SU-DHL-6 (cell line): ENCODE measurements at regions not wholly inside any gene's neighbourhood (a gene's known extent, or its start where the extent isn't known, plus 50 kb on each side); places are given as distances from the start of the nearest gene placed in this dataset.
"Not testable (repeated sequence)": the region's sequence is repeated elsewhere in the genome, so short reads cannot be mapped to it uniquely, and the experiment has no call there.

Source experiments
- H2AFZ ChIP-seq: fragments of 200-600 bp; sonication (generic); 2 replicates; pipeline ENCODE4 v1.6.1; 2014; ENCODE audit warnings: low read depth, mild to moderate bottlenecking, moderate library complexity, mixed read lengths, antibody characterized with exemption, low read length; ENCODE audit not compliant: severe bottlenecking
- H3F3A ChIP-seq: fragments of 200-600 bp; shearing (Covaris generic); 2 replicates; pipeline ENCODE4 v1.6.0; 2016; ENCODE audit warnings: antibody characterized with exemption, mild to moderate bottlenecking; ENCODE audit not compliant: insufficient read depth
- H3K27ac ChIP-seq: fragments of 200-600 bp; sonication (generic); 2 replicates; pipeline ENCODE4 v1.5.1; 2016; ENCODE audit warnings: low read depth, mild to moderate bottlenecking, low read length, moderate library complexity, mixed read lengths
- H3K27me3 ChIP-seq: fragments of 200-600 bp; sonication (generic), shearing (Covaris generic); 2 replicates; pipeline ENCODE4 v1.6.0; 2014; ENCODE audit warnings: mild to moderate bottlenecking, low read length
- H3K36me3 ChIP-seq: fragments of 200-600 bp; sonication (generic); 2 replicates; pipeline ENCODE4 v1.6.1; 2014; ENCODE audit warnings: mild to moderate bottlenecking, low read length, mixed read lengths
- H3K4me2 ChIP-seq: fragments of 300-600, 200-600 bp; shearing (Covaris generic), sonication (generic); 2 replicates; pipeline ENCODE4 v1.6.0; 2014; ENCODE audit warnings: low read length, low read depth, mild to moderate bottlenecking; ENCODE audit not compliant: poor library complexity, severe bottlenecking
- H3K4me3 ChIP-seq: fragments of 200-600 bp; sonication (generic); 2 replicates; pipeline ENCODE4 v1.5.1; 2014; ENCODE audit warnings: antibody characterized with exemption, low read length, mild to moderate bottlenecking, mixed read lengths; ENCODE audit not compliant: insufficient read depth, poor library complexity, severe bottlenecking
- H3K79me2 ChIP-seq: fragments of 200-600 bp; sonication (generic); 2 replicates; pipeline ENCODE4 v1.6.1; 2014; ENCODE audit warnings: mild to moderate bottlenecking, low read length, moderate library complexity; ENCODE audit not compliant: insufficient read depth
- H3K9ac ChIP-seq: fragments of 200-600 bp; sonication (generic); 2 replicates; pipeline ENCODE4 v1.7.0; 2014; ENCODE audit warnings: mild to moderate bottlenecking, low read length
- H3K9me2 ChIP-seq: fragments of 200-600 bp; sonication (generic); replicated peaks from 2 replicates; pipeline ENCODE4 v1.6.1; 2014; ENCODE audit warnings: low read length; ENCODE audit not compliant: insufficient read depth
- H3K9me3 ChIP-seq: fragments of 200-600 bp; sonication (generic); 2 replicates; pipeline ENCODE4 v1.6.1; 2014; ENCODE audit warnings: low read length, mixed read lengths; ENCODE audit not compliant: insufficient read depth
- H4K20me1 ChIP-seq: fragments of 200-600 bp; sonication (generic); 2 replicates; pipeline ENCODE4 v1.6.1; 2014; ENCODE audit warnings: low read depth, mild to moderate bottlenecking, antibody characterized with exemption, low read length, moderate library complexity, mixed read lengths
- EZH2phosphoT487 ChIP-seq: fragments of 200-600 bp; sonication (generic), shearing (Covaris generic); conservative IDR thresholded peaks from 2 replicates; pipeline ENCODE4 v1.6.1; 2018; ENCODE audit warnings: mild to moderate bottlenecking, antibody characterized with exemption, low read length, moderate library complexity, mixed read lengths
- TF ChIP-seq, protein P1 (sequence below): fragments of 200-600 bp; sonication (generic); IDR thresholded peaks from one replicate; pipeline ENCODE4 v1.5.1; 2017; ENCODE audit warnings: antibody characterized with exemption, mild to moderate bottlenecking, low read length, moderate library complexity; ENCODE audit not compliant: insufficient read depth, poor library complexity, severe bottlenecking

DNA sequence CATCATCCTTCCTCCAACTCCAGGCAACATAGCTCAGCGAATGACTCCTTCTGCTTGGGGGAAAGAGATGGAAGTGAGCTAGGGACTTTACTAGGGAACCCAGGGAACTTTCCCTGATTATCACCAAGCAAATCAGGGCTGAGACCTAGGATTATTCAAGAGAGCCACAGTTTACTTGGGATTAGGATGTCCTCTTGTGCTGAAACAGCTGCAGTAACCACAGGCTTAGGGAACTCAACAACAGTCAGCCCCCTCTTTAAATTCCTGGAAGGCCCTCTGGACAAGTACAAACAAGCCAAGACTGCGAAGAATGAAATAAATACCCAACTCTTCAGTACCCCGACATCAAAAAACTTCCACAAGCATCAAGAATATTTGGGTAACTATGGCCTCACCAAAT lies 700.9 kb downstream of the COL12A1 start:
- Histone ChIP-seq H3K9me3 (no peaks in the 10 kb centered on the region), H3K36me3 (no peaks in the 10 kb centered on the region), H3K27me3 (no peaks in the 10 kb centered on the region), H3F3A (no peaks in the 10 kb centered on the region), H3K79me2 (no peaks in the 10 kb centered on the region), H3K9me2 (no peaks in the 10 kb centered on the region), H3K4me3 (no peak overlapping the region), H3K4me2 (no peak overlapping the region), H4K20me1 (no peaks in the 10 kb centered on the region), H3K9ac (no peak overlapping the region), H2AFZ (no peak overlapping the region), H3K27ac (no peak overlapping the region)
- TF ChIP-seq, protein P1, sequence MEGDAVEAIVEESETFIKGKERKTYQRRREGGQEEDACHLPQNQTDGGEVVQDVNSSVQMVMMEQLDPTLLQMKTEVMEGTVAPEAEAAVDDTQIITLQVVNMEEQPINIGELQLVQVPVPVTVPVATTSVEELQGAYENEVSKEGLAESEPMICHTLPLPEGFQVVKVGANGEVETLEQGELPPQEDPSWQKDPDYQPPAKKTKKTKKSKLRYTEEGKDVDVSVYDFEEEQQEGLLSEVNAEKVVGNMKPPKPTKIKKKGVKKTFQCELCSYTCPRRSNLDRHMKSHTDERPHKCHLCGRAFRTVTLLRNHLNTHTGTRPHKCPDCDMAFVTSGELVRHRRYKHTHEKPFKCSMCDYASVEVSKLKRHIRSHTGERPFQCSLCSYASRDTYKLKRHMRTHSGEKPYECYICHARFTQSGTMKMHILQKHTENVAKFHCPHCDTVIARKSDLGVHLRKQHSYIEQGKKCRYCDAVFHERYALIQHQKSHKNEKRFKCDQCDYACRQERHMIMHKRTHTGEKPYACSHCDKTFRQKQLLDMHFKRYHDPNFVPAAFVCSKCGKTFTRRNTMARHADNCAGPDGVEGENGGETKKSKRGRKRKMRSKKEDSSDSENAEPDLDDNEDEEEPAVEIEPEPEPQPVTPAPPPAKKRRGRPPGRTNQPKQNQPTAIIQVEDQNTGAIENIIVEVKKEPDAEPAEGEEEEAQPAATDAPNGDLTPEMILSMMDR = no peak
- no peak for TF ChIP-seq EZH2phosphoT487

DNA sequence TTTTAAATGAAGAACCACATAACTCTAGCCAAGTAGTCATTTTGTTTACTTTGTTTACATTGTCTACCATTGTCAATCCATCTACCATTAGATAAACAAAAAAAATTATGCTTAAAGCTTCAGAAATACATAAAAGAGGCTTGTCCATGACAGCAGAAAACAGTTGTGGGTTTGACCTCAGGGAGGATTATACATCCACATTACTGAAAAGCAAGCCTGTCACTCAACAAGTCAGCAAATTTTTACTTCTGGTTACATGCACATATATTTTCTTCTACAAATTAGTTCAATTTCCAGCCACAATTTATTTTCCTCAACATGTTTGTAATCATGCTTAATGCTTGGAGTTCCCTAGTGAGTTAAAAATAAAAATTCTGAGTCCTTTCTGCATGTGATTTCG lies 713.3 kb downstream of the COL12A1 start:
- no peaks in the 10 kb centered on the region for H4K20me1 ChIP-seq
- no peak overlapping the region for H3K4me3 ChIP-seq
- TF ChIP-seq, protein P1 = no peak
- TF ChIP-seq EZH2phosphoT487 = no peak
- H3F3A ChIP-seq = no peaks in the 10 kb centered on the region
- H3K9me2 ChIP-seq = no peaks in the 10 kb centered on the region
- no peaks in the 10 kb centered on the region for H3K79me2 ChIP-seq
- no peak overlapping the region for H3K4me2 ChIP-seq
- no peaks in the 10 kb centered on the region for H3K36me3 ChIP-seq
- no peaks in the 10 kb centered on the region for H3K27me3 ChIP-seq
- no peak overlapping the region for H3K27ac ChIP-seq
- no peak overlapping the region for H2AFZ ChIP-seq
- H3K9me3 ChIP-seq = no peaks in the 10 kb centered on the region
- no peak overlapping the region for H3K9ac ChIP-seq

DNA sequence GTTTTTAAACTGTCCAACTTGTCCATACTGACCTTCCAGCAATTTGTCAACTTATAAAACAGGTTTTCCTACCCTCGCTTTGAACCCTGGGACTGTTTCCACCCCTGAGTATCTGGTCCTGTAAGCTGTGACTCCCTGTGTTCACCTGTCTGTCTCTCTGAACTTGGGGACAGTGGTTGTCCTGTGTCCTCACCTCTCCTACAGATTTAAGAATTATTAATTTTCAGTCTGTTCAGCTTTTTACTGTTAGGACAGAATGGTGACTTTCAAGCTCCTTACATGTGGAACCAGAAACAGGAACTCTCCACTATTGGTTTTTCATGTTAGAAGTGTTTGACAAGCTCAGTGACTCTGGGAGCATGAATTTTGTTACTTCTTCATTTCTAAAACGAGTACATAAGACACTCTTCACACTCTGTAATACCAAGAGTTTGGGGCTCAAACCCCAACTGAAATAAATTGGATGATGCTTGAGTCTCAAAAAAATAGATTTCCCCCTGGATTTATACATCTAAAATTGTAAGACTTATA lies 713.9 kb downstream of the COL12A1 start:
- no peaks in the 10 kb centered on the region for H3F3A ChIP-seq
- H4K20me1 ChIP-seq = no peaks in the 10 kb centered on the region
- no peaks in the 10 kb centered on the region for H3K36me3 ChIP-seq
- TF ChIP-seq, protein P1 = no peak
- TF ChIP-seq EZH2phosphoT487 = no peak
- H2AFZ ChIP-seq = no peak overlapping the region
- H3K4me2 ChIP-seq = no peak overlapping the region
- no peaks in the 10 kb centered on the region for H3K79me2 ChIP-seq
- no peak overlapping the region for H3K4me3 ChIP-seq
- no peak overlapping the region for H3K27ac ChIP-seq
- no peaks in the 10 kb centered on the region for H3K9me3 ChIP-seq
- no peak overlapping the region for H3K9ac ChIP-seq
- no peaks in the 10 kb centered on the region for H3K27me3 ChIP-seq
- H3K9me2 ChIP-seq = no peaks in the 10 kb centered on the region

DNA sequence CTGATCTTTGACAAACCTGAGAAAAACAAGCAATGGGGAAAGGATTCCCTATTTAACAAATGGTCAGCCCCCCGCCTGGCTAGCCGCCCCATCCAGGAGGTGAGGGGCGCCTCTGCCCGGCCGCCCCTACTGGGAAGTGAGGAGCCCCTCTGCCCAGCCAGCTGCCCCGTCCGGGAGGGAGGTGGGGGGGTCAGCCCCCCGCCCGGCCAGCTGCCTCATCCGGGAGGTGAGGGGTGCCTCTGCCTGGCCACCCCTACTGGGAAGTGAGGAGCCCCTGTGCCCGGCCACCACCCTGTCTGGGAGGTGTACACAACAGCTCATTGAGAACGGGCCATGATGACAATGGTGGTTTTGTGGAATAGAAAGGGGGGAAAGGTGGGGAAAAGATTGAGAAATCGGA lies 717.1 kb downstream of the COL12A1 start:
- not testable (repeated sequence) for H3K9ac ChIP-seq, H3K79me2 ChIP-seq, H3K4me3 ChIP-seq, H3K4me2 ChIP-seq, H3K27me3 ChIP-seq, H2AFZ ChIP-seq, H3K27ac ChIP-seq, H3F3A ChIP-seq, H4K20me1 ChIP-seq, H3K9me2 ChIP-seq, H3K9me3 ChIP-seq, H3K36me3 ChIP-seq
